HUES6 (cell line): ENCODE measurements at regions not wholly inside any gene's neighbourhood (a gene's known extent, or its start where the extent isn't known, plus 50 kb on each side); places are given as distances from the start of the nearest gene placed in this dataset.

Experiments used
- H3K27ac ChIP-seq: 2 replicates; pipeline ENCODE4 v1.7.0; 2013; ENCODE audit warnings: low read depth, mild to moderate bottlenecking, low read length, inconsistent platforms
- H3K27me3 ChIP-seq: 2 replicates; pipeline ENCODE4 v1.6.1; 2013; ENCODE audit warnings: low read length; ENCODE audit not compliant: control insufficient read depth, insufficient read depth
- H3K36me3 ChIP-seq: 2 replicates; pipeline ENCODE4 v1.6.1; 2013; ENCODE audit warnings: low read length; ENCODE audit not compliant: control insufficient read depth, insufficient read depth
- H3K4me1 ChIP-seq: 2 replicates; pipeline ENCODE4 v1.6.1; 2013; ENCODE audit warnings: low read length; ENCODE audit not compliant: control insufficient read depth, insufficient read depth
- H3K4me3 ChIP-seq: 2 replicates; pipeline ENCODE4 v1.5.1; 2013; ENCODE audit warnings: low read depth, low read length
- H3K9ac ChIP-seq: one replicate; pipeline ENCODE4 v1.6.1; 2013; ENCODE audit warnings: mild to moderate bottlenecking, low read length
- H3K9me3 ChIP-seq: 2 replicates; pipeline ENCODE4 v1.6.1; 2013; ENCODE audit warnings: low read depth, low read length; ENCODE audit not compliant: control insufficient read depth, insufficient read depth

DNA sequence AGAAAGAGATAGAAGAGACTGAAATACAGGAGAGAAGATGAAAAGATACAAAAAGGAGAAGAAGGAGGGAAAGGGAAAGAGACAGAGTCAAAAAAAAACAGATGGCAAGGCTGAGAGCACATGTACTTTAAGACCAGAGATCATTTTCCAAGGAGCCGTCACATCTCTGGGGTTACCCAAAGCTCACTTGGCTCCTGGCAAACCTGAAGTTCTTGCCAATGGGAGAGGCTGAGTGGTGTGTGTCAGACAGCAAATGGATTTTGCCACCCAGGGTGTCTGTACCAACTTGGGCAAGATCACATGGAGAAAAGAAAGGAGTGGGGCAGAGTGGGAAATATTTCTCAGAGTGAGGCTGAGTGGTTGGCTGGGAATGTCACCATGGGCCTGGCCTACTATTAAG is 219.3 kb upstream of the TNP1 start:
- H3K36me3 ChIP-seq: no peaks in the 10 kb centered on the region
- H3K4me3 ChIP-seq: no peak overlapping the region
- H3K27me3 ChIP-seq: no peaks in the 10 kb centered on the region
- no peak overlapping the region for H3K27ac ChIP-seq
- H3K9me3 ChIP-seq: no peaks in the 10 kb centered on the region
- H3K9ac ChIP-seq: no peak overlapping the region
- no peaks in the 10 kb centered on the region for H3K4me1 ChIP-seq

DNA sequence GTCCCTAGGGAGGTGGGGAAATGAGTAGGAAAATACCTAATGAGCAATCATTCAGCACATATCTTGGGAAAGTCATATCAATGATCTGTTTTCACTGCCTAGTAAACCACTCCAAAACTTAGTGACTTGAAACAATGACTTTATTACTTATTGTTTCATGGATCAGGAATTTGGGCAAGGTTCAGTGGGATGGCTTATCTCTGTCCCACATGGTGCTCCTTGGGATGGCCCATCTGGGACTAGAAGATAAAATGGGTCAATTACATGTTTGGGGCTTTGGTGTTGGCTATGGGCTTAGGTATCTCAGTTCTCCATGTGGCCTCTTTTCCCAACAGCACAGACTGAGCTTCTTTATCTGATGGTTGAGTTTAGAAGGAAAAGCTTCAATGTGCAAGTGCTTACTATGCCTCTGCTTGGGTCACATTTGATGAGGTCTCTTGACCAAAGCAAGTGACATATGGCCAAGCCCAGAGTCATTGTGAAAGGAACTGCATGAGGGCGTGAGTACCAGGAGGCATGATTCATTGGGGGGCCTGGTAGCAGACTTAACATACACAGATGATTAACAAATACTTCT is 218.1 kb upstream of the TNP1 start:
- Histone ChIP-seq H3K27ac (no peak overlapping the region), H3K4me3 (no peak overlapping the region)

DNA sequence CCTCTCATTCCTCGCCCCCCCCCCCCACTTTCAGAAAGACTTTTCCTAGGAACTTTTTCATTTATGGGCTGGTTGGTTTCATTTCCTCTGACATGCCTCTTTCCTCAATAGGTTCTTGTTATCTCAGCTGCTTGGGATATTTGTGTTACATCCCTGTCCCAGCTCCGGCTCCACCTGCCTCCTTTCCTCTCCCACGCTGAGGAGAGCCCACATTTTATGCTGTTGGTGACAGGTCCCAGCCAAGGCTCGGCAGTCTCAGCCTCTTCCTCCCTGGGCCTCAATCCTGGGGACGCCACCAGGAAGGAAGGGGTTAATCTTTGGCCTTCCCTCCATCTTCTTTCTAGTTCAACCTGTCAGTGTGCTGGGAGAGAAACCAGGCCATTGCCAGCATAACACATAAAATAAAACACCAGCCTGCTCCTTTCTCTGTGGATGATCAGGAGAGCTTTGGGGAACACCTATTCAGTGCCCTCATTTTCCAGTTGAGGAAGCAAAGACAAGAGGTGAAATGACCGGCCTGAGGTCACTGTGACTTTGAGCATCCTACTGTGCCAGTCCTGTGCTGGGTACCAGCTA is 216.9 kb upstream of the TNP1 start:
- H3K27ac ChIP-seq: no peak overlapping the region
- H3K36me3 ChIP-seq: no peaks in the 10 kb centered on the region
- H3K9ac ChIP-seq: no peak overlapping the region
- no peaks in the 10 kb centered on the region for H3K9me3 ChIP-seq
- H3K4me1 ChIP-seq: no peaks in the 10 kb centered on the region
- no peak overlapping the region for H3K4me3 ChIP-seq
- H3K27me3 ChIP-seq: no peaks in the 10 kb centered on the region

More for the DNA sequence above, 218.1 kb upstream of the TNP1 start:
- H3K9me3 ChIP-seq: no peaks in the 10 kb centered on the region
- no peaks in the 10 kb centered on the region for H3K27me3 ChIP-seq
- H3K9ac ChIP-seq: no peak overlapping the region
- no peaks in the 10 kb centered on the region for H3K36me3 ChIP-seq
- no peaks in the 10 kb centered on the region for H3K4me1 ChIP-seq

DNA sequence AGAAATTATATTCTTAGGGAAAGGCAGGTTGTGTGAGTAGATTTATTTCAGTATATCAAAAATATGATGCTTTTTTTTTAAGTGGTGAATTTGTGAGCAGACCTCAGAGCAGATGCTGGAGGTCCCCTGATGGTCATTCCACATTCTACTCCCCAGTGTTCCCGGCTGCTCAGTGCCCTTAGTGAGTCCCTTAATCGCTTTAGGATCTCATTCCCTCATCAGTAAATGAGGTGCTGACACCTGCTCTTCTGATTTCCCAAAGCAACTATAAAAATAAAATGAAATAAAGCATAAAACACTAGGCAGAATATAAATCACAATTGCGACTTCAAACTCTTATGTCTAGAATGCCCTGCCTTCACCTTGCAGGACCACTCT is 216.2 kb upstream of the TNP1 start:
- Histone ChIP-seq H3K4me1 (no peaks in the 10 kb centered on the region), H3K27me3 (no peaks in the 10 kb centered on the region), H3K27ac (no peak overlapping the region), H3K4me3 (no peak overlapping the region), H3K9me3 (no peaks in the 10 kb centered on the region), H3K36me3 (no peaks in the 10 kb centered on the region), H3K9ac (no peak overlapping the region)

DNA sequence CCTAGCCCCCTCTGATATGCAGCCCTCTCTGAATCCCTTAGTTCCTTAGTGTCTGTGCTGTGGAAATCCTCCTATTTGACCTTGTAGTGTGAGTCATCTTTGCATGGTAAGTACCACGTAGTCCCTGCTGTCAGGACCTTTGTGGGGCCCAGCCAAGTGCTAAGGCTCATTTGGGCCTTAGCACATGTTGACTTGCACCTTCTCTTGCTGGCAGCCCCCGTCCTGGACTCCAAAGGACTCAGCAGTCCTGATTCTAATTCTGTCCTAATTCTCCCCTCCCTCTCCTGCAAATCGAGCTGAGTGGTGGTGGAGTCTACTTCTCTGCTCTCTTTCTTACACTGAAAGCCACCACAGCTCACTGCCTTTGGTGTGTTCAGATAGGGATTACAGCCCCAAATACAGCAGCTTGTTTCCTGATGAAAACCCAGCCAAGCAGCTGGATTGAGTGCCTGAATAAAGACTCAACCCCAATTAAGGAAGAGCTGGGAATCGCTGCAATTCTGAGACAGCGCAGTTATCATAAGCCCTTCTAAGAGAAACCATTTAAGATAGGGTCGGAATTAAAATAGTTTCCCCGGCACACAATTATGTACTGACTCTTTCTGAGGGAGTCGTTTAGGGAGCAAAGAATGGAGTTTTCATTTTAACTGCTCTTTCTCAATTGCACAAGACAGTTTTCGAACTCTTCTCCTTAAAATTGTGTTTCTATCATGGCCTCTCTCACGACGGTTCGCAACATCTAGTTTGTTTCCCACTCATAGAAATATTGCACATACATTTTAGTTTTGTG is 215.6 kb upstream of the TNP1 start:
- Histone ChIP-seq H3K4me1 (no peaks in the 10 kb centered on the region), H3K9ac (no peak overlapping the region), H3K27me3 (no peaks in the 10 kb centered on the region), H3K36me3 (no peaks in the 10 kb centered on the region), H3K4me3 (no peak overlapping the region), H3K9me3 (no peaks in the 10 kb centered on the region), H3K27ac (no peak overlapping the region)

DNA sequence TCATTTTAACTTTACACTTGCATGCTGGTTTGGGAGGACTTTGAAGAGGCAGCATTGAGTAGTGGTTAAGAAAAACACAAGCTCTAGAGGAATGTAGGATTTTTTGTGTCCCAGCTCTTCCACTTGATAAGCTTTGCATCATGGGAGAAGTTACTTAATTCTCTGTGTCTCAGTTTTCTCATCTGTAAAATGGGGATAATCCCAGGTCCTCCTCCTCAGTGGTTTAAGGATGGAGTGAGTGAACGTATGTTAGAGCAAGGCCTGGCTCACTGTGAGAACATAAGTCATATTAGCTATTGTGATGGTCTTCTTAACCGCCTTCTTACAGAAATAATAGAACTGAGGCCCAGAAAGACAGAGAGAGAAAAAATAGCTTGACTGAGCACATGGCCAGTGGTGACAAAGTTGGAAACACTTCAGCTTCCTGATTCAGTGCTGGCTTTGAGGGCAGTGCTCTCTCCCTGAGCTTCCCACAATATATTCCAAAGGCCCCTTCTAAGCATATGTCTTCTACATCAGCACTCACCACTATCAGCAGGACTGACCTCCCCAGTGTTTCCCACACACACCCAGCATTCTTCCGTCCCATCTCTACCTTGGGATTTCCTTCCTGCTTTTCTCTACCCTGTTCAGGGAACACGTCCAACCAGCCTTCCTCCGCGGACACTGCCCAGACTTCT is 214.9 kb upstream of the TNP1 start:
- no peaks in the 10 kb centered on the region for H3K27me3 ChIP-seq
- H3K36me3 ChIP-seq: no peaks in the 10 kb centered on the region
- no peak overlapping the region for H3K9ac ChIP-seq
- H3K4me3 ChIP-seq: no peak overlapping the region
- no peak overlapping the region for H3K27ac ChIP-seq
- H3K9me3 ChIP-seq: no peaks in the 10 kb centered on the region
- H3K4me1 ChIP-seq: no peaks in the 10 kb centered on the region; the same call in 1 of the 2 replicates

DNA sequence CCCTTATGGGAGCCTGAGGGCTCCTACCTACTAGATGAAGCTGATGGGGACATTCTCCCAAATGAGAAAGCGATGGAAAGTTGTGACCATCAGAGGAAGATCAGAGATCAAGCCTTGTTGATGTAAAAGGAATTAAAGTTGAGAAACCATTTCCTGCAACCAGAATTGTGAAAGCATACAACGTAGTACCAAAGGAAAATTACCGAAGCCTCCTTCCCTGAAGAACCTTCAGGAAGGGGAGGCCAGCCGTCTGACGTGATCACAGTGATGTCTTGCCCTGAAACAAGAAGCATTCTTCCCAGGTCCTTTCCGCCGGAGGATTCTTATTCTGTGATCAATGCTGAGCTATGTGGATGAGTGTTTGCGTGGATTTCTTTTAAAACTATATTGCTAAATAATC is 211.6 kb upstream of the TNP1 start:
- Histone ChIP-seq H3K36me3 (no peaks in the 10 kb centered on the region), H3K9ac (no peak overlapping the region), H3K4me3 (no peak overlapping the region), H3K4me1 (no peaks in the 10 kb centered on the region; the same call in 1 of the 2 replicates), H3K27me3 (no peaks in the 10 kb centered on the region), H3K9me3 (peaks cover 13% of the 10 kb centered on the region; the same call in 1 of the 2 replicates), H3K27ac (no peak overlapping the region)

DNA sequence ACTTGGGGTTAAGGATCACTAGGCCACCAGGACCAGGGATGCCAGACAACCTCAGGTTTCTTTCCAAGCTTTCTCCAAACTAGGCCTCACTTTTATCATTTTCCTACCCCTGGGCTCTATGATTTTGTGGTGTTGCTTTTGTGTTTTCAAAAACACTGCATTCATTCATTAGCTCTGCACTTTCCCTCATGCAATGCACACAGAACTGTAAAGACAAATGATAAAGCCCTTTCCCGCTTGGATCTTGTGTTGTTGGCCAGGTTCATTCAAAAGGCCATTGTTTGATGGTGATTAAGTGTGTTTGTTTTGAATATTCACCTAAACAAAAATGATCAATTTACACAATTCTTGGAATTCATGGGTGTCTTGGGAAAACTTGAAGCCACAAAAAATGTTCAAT is 210.7 kb upstream of the TNP1 start:
- Histone ChIP-seq H3K9ac (no peak overlapping the region), H3K27ac (no peak overlapping the region), H3K36me3 (no peaks in the 10 kb centered on the region), H3K4me1 (no peaks in the 10 kb centered on the region; the same call in 1 of the 2 replicates), H3K4me3 (no peak overlapping the region), H3K27me3 (no peaks in the 10 kb centered on the region), H3K9me3 (peaks cover 13% of the 10 kb centered on the region; the same call in 1 of the 2 replicates)

DNA sequence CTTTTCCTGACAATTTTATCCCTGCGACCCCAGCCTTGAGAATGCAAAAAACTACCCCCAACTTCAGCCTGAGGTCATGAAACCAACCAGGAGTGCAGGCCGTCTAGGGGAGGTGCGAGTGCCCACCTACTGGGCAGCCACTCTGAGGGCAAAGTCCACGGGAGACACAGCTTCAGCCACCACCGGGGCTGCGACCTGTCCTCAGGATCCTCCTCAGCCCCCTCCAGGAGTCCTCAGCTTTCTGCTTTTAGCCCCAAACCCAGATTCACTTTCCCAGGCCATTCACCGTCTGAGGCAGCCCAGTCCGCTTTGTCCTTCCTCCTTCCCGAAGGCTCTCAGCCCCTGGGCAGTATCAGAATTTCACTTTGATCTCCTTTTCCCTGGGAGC is 210.2 kb upstream of the TNP1 start:
- no peak overlapping the region for H3K27ac ChIP-seq
- H3K9me3 ChIP-seq: peaks cover 13% of the 10 kb centered on the region; the same call in 1 of the 2 replicates
- H3K4me1 ChIP-seq: no peaks in the 10 kb centered on the region; the same call in none of the 2 replicates

DNA sequence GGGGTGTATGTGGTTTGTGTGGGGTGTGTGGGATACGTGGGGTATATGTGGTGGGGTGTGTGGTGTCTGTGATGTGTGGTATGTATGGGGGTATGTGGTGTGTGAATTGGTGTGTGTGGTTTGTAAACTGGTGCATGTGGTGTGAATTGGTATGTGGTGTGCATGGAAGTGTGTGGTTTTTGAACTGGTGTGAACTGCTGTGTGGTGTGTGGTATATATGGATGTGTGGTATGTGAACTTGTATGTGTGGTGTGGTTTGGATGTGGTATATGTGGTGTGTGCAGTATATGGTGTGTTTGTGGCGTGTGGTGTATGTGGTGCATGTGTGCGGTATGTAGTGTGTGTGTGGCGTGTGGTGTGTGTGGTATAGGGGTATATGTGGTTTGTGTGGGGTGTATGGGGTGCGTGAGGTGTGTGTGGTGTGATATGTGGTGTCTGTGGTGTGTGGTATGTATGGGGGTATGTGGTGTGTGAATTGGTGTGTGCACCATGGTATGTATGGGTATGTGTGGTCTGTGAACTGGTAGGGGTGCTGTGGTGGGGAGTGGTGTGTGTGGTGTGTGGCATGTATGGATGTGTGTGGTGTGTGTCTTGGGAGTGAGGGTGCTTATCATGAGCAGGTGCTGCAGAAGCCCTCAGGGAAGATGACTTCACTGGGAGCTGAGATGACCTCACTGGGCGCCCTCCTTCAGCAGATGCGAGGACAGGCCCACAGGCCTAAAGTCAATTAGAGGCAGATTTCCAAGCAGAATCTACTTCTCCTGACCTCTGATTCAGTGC is 209.6 kb upstream of the TNP1 start:
- no peaks in the 10 kb centered on the region for H3K27me3 ChIP-seq
- H3K4me1 ChIP-seq: peaks cover 5% of the 10 kb centered on the region
- no peak overlapping the region for H3K4me3 ChIP-seq
- H3K9me3 ChIP-seq: peaks cover 13% of the 10 kb centered on the region; the same call in 1 of the 2 replicates
- no peaks in the 10 kb centered on the region for H3K36me3 ChIP-seq
- no peak overlapping the region for H3K27ac ChIP-seq
- no peak overlapping the region for H3K9ac ChIP-seq

More for the DNA sequence above, 210.2 kb upstream of the TNP1 start:
- Histone ChIP-seq H3K27me3 (no peaks in the 10 kb centered on the region), H3K4me3 (no peak overlapping the region), H3K36me3 (no peaks in the 10 kb centered on the region), H3K9ac (no peak overlapping the region)
